ENCODE measurements at regions not wholly inside any gene's neighbourhood (a gene's known extent, or its start where the extent isn't known, plus 50 kb on each side); places are given as distances from the start of the nearest gene placed in this dataset.

DNA sequence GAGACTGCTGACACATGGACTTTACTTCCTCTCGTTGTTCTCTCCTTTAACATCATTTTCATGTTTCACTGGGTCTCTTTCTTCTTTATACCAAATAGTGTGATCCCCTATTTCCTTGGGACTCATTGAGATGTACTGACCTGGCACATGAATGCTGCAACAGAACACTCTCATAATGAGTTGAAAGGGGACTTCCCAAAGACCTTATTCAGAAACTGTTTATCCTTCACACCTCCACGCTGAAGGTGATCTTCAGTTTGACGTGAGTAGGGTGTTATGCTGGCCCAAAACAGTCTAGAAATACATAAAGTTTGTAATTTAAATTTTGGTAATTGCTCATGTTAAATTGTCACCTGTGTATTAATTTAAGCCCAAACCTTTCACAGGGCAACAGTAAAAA lies 1096.8 kb upstream of the GYPC start:
- TF ChIP-seq, protein P1, sequence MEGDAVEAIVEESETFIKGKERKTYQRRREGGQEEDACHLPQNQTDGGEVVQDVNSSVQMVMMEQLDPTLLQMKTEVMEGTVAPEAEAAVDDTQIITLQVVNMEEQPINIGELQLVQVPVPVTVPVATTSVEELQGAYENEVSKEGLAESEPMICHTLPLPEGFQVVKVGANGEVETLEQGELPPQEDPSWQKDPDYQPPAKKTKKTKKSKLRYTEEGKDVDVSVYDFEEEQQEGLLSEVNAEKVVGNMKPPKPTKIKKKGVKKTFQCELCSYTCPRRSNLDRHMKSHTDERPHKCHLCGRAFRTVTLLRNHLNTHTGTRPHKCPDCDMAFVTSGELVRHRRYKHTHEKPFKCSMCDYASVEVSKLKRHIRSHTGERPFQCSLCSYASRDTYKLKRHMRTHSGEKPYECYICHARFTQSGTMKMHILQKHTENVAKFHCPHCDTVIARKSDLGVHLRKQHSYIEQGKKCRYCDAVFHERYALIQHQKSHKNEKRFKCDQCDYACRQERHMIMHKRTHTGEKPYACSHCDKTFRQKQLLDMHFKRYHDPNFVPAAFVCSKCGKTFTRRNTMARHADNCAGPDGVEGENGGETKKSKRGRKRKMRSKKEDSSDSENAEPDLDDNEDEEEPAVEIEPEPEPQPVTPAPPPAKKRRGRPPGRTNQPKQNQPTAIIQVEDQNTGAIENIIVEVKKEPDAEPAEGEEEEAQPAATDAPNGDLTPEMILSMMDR (IDR thresholded peaks at IDR 0.05; ENCODE audit: insufficient read depth, low read length): no peak
- no peak for DNase-seq (ENCODE audit: low read depth)
- no peak overlapping the region for H3K4me3 ChIP-seq (ENCODE audit: low read depth, low read length)

DNA sequence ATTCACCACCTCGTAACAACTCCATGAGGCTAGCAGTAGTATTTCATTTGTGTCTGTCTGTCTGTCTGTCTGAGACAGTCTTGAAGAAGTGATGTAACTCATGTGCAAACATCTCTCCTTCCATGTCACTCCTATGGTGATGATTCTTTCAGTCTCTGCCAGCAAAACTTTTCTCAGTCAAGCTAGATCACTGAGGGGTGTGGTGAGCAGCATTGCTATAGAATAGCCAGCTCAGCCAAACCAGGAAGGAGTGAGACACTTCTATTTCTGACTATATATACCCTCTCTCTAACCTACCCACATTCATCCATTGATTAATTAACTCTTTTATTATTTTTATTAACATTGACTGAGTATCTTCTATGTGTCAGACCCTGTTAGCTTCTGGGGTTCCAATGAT lies 1095.1 kb upstream of the GYPC start:
- TF ChIP-seq, protein P1 (IDR thresholded peaks at IDR 0.05; ENCODE audit: insufficient read depth, low read length): no peak
- no peak overlapping the region for H3K4me3 ChIP-seq (ENCODE audit: low read depth, low read length)
- no peak for DNase-seq (ENCODE audit: low read depth)

DNA sequence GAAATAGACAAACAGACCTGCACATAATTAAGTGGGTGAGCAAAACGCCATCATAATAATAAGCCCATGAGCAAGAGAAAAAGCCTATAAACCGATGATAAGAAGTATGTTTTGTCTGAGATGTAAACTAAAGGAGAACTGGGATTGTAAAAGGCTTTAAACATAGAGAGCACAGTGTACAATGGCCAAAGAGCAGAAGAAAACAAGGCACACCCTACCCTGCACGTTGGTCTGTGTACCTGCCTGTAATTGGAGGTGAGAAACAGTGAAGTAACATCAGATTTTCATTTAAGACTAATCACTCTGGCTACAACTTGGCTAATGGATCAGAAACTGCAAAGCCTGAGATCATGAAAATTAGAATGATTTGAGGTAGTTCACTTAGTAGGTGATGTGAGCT lies 1094.7 kb upstream of the GYPC start:
- no peak overlapping the region for H3K4me3 ChIP-seq (ENCODE audit: low read depth, low read length)

DNA sequence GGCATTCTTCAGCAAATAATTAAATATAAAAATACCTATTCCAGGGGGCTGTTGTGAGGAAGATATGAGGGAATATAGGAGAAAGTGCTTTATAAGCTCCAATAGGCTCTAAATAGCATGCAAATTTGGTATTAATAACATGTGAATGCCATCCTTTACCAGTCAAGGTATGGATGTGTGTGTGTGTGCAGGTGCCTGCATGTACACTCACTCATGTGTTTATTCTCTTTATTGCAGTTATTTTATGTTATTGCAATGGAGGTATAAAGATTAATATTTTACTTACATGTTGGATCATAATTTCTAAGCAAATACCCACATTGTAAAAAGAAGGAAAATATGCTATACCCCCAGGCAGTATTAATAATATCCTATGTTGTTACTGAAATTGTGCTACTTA lies 1093.0 kb upstream of the GYPC start:
- no peak for DNase-seq (ENCODE audit: low read depth)
- TF ChIP-seq, protein P1 (IDR thresholded peaks at IDR 0.05; ENCODE audit: insufficient read depth, low read length): no peak
- no peak overlapping the region for H3K4me3 ChIP-seq (ENCODE audit: low read depth, low read length)

More for the DNA sequence above, 1094.7 kb upstream of the GYPC start:
- TF ChIP-seq, protein P1 (IDR thresholded peaks at IDR 0.05; ENCODE audit: insufficient read depth, low read length): no peak
- no peak for DNase-seq (ENCODE audit: low read depth)

DNA sequence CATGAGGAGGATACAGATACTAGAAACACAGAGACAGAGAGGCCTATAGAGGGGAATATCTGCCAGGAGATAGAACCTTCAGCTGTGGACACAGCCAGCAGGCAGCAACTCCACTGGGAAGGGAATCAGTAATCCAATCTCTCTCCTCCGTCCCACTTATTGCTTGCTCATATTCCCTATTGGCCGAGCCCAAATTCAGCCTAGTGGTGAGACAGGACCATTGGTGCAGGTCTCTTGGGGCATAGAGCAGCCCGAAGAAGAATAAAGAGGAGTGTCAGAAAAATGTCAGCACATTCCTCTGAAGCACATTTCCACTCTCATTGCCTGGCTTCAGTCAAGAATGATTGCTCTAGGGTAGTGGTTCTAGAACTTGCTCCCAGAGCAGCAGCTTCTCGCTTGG lies 1091.5 kb upstream of the GYPC start:
- TF ChIP-seq, protein P1 (IDR thresholded peaks at IDR 0.05; ENCODE audit: insufficient read depth, low read length): no peak
- no peak for DNase-seq (ENCODE audit: low read depth)
- no peak overlapping the region for H3K4me3 ChIP-seq (ENCODE audit: low read depth, low read length)

DNA sequence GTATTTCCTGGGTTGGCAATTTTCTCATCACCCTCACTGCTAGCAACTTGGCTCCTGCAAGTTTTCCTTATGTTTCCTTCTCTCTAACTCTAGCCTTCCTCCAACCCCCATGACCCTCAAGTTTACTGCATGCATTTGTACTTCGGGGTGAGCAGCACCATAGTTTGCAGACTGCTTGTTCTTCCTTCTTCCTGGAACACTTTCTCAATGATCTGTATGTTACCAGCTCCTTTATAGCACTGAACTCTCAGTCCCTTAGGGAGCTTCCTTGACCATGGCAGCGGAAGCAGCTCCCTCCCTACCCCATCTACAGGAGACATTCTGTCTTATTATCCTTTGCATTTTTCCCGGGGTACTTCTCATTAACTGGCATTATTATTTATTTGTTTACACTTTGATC lies 1089.5 kb upstream of the GYPC start:
- TF ChIP-seq, protein P1 (IDR thresholded peaks at IDR 0.05; ENCODE audit: insufficient read depth, low read length): no peak
- H3K4me3 ChIP-seq (ENCODE audit: low read depth, low read length): no peak overlapping the region
- no peak for DNase-seq (ENCODE audit: low read depth)

DNA sequence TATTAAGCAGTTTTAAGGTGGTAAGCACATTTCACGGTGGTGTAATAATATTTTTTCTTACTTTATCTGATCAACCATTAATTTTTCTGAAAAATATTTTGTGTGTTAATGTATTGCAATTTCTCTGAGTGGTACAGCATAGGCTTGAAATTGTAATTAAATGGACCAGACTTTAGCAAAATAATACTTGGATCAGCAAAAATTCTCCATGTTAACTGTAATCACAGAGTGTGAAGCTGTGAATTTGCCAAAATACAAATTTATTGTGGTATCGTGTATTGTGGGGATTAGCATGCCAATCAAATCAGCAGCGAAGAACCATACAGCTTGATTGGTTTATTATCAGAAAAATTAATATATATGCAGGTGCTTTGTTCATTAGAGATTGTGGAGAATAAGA lies 1088.9 kb upstream of the GYPC start:
- H3K4me3 ChIP-seq (ENCODE audit: low read depth, low read length): no peak overlapping the region
- DNase-seq (ENCODE audit: low read depth): no peak
- TF ChIP-seq, protein P1 (IDR thresholded peaks at IDR 0.05; ENCODE audit: insufficient read depth, low read length): no peak

Measured in fibroblast of the aortic adventitia (primary cell).